Ascending aorta (tissue), 2 donors: ENCODE measurements at regions not wholly inside any gene's neighbourhood (a gene's known extent, or its start where the extent isn't known, plus 50 kb on each side); places are given as distances from the start of the nearest gene placed in this dataset.

ENCODE experiments used
- DNase-seq, 2 donors: peaks; one replicate each; pipeline ENCODE4 v3.0.0-alpha.2; 2019; ENCODE audit warnings: low spot score in 2 of 2
- H3K27ac ChIP-seq, 2 donors: fragments of 200-600 bp; sonication (generic); one replicate each; pipeline ENCODE4 v1.5.1; 2016 to 2017; ENCODE audit warnings: mild to moderate bottlenecking in 1 of 2
- H3K27me3 ChIP-seq: fragments of 200-600 bp; sonication (generic); one replicate; pipeline ENCODE4 v1.5.1; 2017
- H3K36me3 ChIP-seq, 2 donors: fragments of 200-600 bp; sonication (generic); one replicate each; pipeline ENCODE4 v1.5.1; 2016
- H3K4me1 ChIP-seq, 2 donors: fragments of 200-600 bp; sonication (generic); one replicate each; pipeline ENCODE4 v1.5.1; 2016 to 2017; ENCODE audit warnings: mild to moderate bottlenecking in 1 of 2
- H3K4me3 ChIP-seq, 2 donors: fragments of 200-600 bp; sonication (generic); one replicate each; pipeline ENCODE4 v1.5.1; 2016 to 2017; ENCODE audit warnings: mild to moderate bottlenecking in 1 of 2
- H3K9me3 ChIP-seq, 2 donors: fragments of 200-600 bp; sonication (generic); one replicate each; pipeline ENCODE4 v1.5.1; 2016
- CTCF ChIP-seq, 3 experiments: fragments of 200-600 bp in 2 of 3; fragments of 450-650 bp in 1 of 3; sonication (generic) in 2 of 3; IDR thresholded peaks; one replicate each; pipeline ENCODE4 v1.5.1; 2016 to 2019; ENCODE audit warnings: antibody characterized with exemption in 3 of 3, mild to moderate bottlenecking in 1 of 3, moderate library complexity in 1 of 3
- intact Hi-C: fragments of 100-400 bp; cut with DNase I; formaldehyde crosslinking; loops from one replicate; pipeline ENCODE4 v1.15.1; 2023

GRCh38 chr5:14054965-14055963 lies 87.9 kb upstream of the TRIO start:
- Histone ChIP-seq H3K4me3 (no peak overlapping the region), H3K4me1 (no peaks in the 10 kb centered on the region)

GRCh38 chr5:14054111-14054854 lies 88.9 kb upstream of the TRIO start:
- Histone ChIP-seq H3K27ac (no peak overlapping the region), H3K4me1 (no peaks in the 10 kb centered on the region), H3K9me3 (no peaks in the 10 kb centered on the region), H3K36me3 (no peaks in the 10 kb centered on the region), H3K4me3 (no peak overlapping the region), H3K27me3 (no peaks in the 10 kb centered on the region)
- TF ChIP-seq CTCF (IDR thresholded peaks at IDR 0.05), result no peak
- intact Hi-C loops, result no loop called here
- no peak for DNase-seq

More at GRCh38 chr5:14054965-14055963, 87.9 kb upstream of the TRIO start:
- H3K36me3 ChIP-seq, result no peaks in the 10 kb centered on the region
- no peak overlapping the region for H3K27ac ChIP-seq
- no peaks in the 10 kb centered on the region for H3K9me3 ChIP-seq
- no peak for DNase-seq
- no peaks in the 10 kb centered on the region for H3K27me3 ChIP-seq
- intact Hi-C loops, result no loop called here
- TF ChIP-seq CTCF (IDR thresholded peaks at IDR 0.05), result no peak

- Histone ChIP-seq H3K9me3 (peaks cover 0 to 7% of the 10 kb centered on the region in 2 donors), H3K27ac (no peak overlapping the region), H3K36me3 (no peaks in the 10 kb centered on the region), H3K27me3 (no peaks in the 10 kb centered on the region), H3K4me3 (no peak overlapping the region), H3K4me1 (no peaks in the 10 kb centered on the region)
- TF ChIP-seq CTCF (IDR thresholded peaks at IDR 0.05), result no peak
- DNase-seq, result no peak
- intact Hi-C loops, result no loop called here
These were observed 92.3 kb upstream of the TRIO start for GRCh38 chr5:14050821-14051220.

- H3K27ac ChIP-seq, result no peak overlapping the region
- no peak for DNase-seq
- intact Hi-C loops, result no loop called here
- H3K9me3 ChIP-seq, result peaks cover 0 to 7% of the 10 kb centered on the region in 2 donors
- no peaks in the 10 kb centered on the region for H3K36me3 ChIP-seq
- no peak for TF ChIP-seq CTCF (IDR thresholded peaks at IDR 0.05)
- no peaks in the 10 kb centered on the region for H3K4me1 ChIP-seq
- H3K27me3 ChIP-seq, result no peaks in the 10 kb centered on the region
- H3K4me3 ChIP-seq, result no peak overlapping the region
These were observed 94.7 kb upstream of the TRIO start for GRCh38 chr5:14048434-14048833.

GRCh38 chr5:14041528-14042192 lies 97.2 kb upstream of the DNAH5 start:
- no peaks in the 10 kb centered on the region for H3K9me3 ChIP-seq
- no peak overlapping the region for H3K27ac ChIP-seq
- H3K36me3 ChIP-seq, result no peaks in the 10 kb centered on the region
- no peaks in the 10 kb centered on the region for H3K27me3 ChIP-seq
- H3K4me1 ChIP-seq, result peaks cover 2 to 8% of the 10 kb centered on the region in 2 donors
- no peak overlapping the region for H3K4me3 ChIP-seq
- TF ChIP-seq CTCF (IDR thresholded peaks at IDR 0.05), result no peak
- no peak for DNase-seq
- intact Hi-C loops, result no loop called here
